KMS-11 (cell line): ENCODE measurements at regions not wholly inside any gene's neighbourhood (a gene's known extent, or its start where the extent isn't known, plus 50 kb on each side); places are given as distances from the start of the nearest gene placed in this dataset.

ENCODE experiments used
- H2AFZ ChIP-seq: fragments of 200-600 bp; sonication (generic); 2 replicates; pipeline ENCODE4 v1.6.1; 2016; ENCODE audit warnings: antibody characterized with exemption, mixed run types, low read depth
- H3K27ac ChIP-seq: fragments of 200-600 bp; sonication (generic); 2 replicates; pipeline ENCODE4 v1.6.1; 2016; ENCODE audit warnings: mild to moderate bottlenecking, mixed run types
- H3K27me3 ChIP-seq: fragments of 200-600 bp; sonication (generic); 2 replicates; pipeline ENCODE4 v1.6.1; 2017; ENCODE audit warnings: mild to moderate bottlenecking, low read depth, mixed run types, moderate library complexity; ENCODE audit not compliant: insufficient read depth
- H3K36me3 ChIP-seq: fragments of 200-600 bp; sonication (generic); 2 replicates; pipeline ENCODE4 v1.6.1; 2017; ENCODE audit warnings: mild to moderate bottlenecking, mixed run types; ENCODE audit not compliant: insufficient read depth
- H3K4me1 ChIP-seq: fragments of 200-600 bp; sonication (generic); 2 replicates; pipeline ENCODE4 v1.6.1; 2016; ENCODE audit warnings: mild to moderate bottlenecking, low read depth, mixed run types; ENCODE audit not compliant: poor library complexity, severe bottlenecking
- H3K4me2 ChIP-seq: fragments of 200-600 bp; sonication (generic); 2 replicates; pipeline ENCODE4 v1.7.0; 2016; ENCODE audit warnings: mild to moderate bottlenecking, mixed run types
- H3K4me3 ChIP-seq: fragments of 200-600 bp; sonication (generic); IDR thresholded peaks from 2 replicates; pipeline ENCODE4 v1.6.1; 2017; ENCODE audit warnings: low read depth, low read length, mixed read lengths; ENCODE audit not compliant: insufficient read depth
- H3K79me2 ChIP-seq: fragments of 200-600 bp; sonication (generic); 2 replicates; pipeline ENCODE4 v1.6.1; 2016; ENCODE audit warnings: low read depth, mixed run types; ENCODE audit not compliant: insufficient read depth
- H3K9ac ChIP-seq: fragments of 200-600 bp; sonication (generic); 2 replicates; pipeline ENCODE4 v1.6.1; 2016; ENCODE audit warnings: mild to moderate bottlenecking, mixed run types
- H4K20me1 ChIP-seq: fragments of 200-600 bp; sonication (generic); 2 replicates; pipeline ENCODE4 v1.6.1; 2016; ENCODE audit warnings: mild to moderate bottlenecking, mixed run types; ENCODE audit not compliant: insufficient read depth
- CTCF ChIP-seq: fragments of 200-600 bp; sonication (generic); conservative IDR thresholded peaks from 2 replicates; pipeline ENCODE4 v1.6.1; 2017; ENCODE audit warnings: low read depth, mild to moderate bottlenecking, antibody characterized with exemption, low read length, moderate library complexity, mixed read lengths

DNA sequence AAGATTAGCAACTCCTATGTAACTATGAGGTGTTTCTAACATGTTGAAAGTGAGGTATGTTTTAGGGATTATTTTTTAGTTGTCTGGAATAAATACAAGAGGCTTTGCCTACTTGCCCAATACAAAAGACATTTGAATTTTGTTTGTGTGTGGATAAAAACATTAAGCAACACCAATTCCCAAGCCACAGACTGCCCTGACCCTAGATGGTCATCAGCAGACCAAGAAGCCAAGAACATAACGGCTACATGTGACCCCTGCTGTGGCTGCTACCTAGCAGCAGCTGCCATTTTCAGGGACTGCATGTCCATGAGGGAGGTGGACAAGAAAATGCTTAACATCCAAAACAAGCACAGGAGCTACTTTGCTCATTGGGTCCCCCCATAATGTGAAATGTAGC is 70.5 kb upstream of the QRFPR start:
- Histone ChIP-seq H3K4me3 (no peak overlapping the region), H3K4me1 (no peaks in the 10 kb centered on the region), H3K27ac (no peak overlapping the region), H4K20me1 (no peaks in the 10 kb centered on the region), H3K4me2 (no peak overlapping the region), H3K36me3 (no peaks in the 10 kb centered on the region), H3K79me2 (no peaks in the 10 kb centered on the region), H3K27me3 (no peaks in the 10 kb centered on the region), H3K9ac (no peak overlapping the region), H2AFZ (no peak overlapping the region)
- TF ChIP-seq CTCF = no peak

GRCh38 chr4:121449416-121449815 is 68.6 kb upstream of the QRFPR start:
- no peak overlapping the region for H3K9ac ChIP-seq
- H3K36me3 ChIP-seq = no peaks in the 10 kb centered on the region
- H3K79me2 ChIP-seq = no peaks in the 10 kb centered on the region
- no peak overlapping the region for H3K27ac ChIP-seq
- H3K4me1 ChIP-seq = no peaks in the 10 kb centered on the region
- H3K4me2 ChIP-seq = no peak overlapping the region
- H3K27me3 ChIP-seq = no peaks in the 10 kb centered on the region
- no peaks in the 10 kb centered on the region for H4K20me1 ChIP-seq
- H2AFZ ChIP-seq = no peak overlapping the region
- no peak for TF ChIP-seq CTCF
- no peak overlapping the region for H3K4me3 ChIP-seq

- no peaks in the 10 kb centered on the region for H4K20me1 ChIP-seq
- H3K4me2 ChIP-seq = no peak overlapping the region
- no peak overlapping the region for H3K9ac ChIP-seq
- H2AFZ ChIP-seq = no peak overlapping the region
- H3K79me2 ChIP-seq = no peaks in the 10 kb centered on the region
- no peaks in the 10 kb centered on the region for H3K4me1 ChIP-seq
- TF ChIP-seq CTCF = no peak
- H3K27ac ChIP-seq = no peak overlapping the region
- H3K27me3 ChIP-seq = no peaks in the 10 kb centered on the region
- H3K4me3 ChIP-seq = no peak overlapping the region
- no peaks in the 10 kb centered on the region for H3K36me3 ChIP-seq
Measured at GRCh38 chr4:121448231-121448630, 67.4 kb upstream of the QRFPR start.

- no peaks in the 10 kb centered on the region for H4K20me1 ChIP-seq
- no peak overlapping the region for H3K4me2 ChIP-seq
- no peaks in the 10 kb centered on the region for H3K27me3 ChIP-seq
- H2AFZ ChIP-seq = no peak overlapping the region
- no peak overlapping the region for H3K27ac ChIP-seq
- TF ChIP-seq CTCF = no peak
- H3K36me3 ChIP-seq = no peaks in the 10 kb centered on the region
- H3K9ac ChIP-seq = no peak overlapping the region
- H3K79me2 ChIP-seq = no peaks in the 10 kb centered on the region
- no peaks in the 10 kb centered on the region for H3K4me1 ChIP-seq
- H3K4me3 ChIP-seq = no peak overlapping the region
Measured at GRCh38 chr4:121439669-121440068, 58.9 kb upstream of the QRFPR start.
